H1 (cell line): ENCODE measurements at regions not wholly inside any gene's neighbourhood (a gene's known extent, or its start where the extent isn't known, plus 50 kb on each side); places are given as distances from the start of the nearest gene placed in this dataset.

Experiments
- POLR2AphosphoS5 ChIP-seq: IDR thresholded peaks from 2 replicates; pipeline ENCODE4 v1.6.1; 2011; ENCODE audit warnings: low read depth, low read length
- TCF12 ChIP-seq: IDR thresholded peaks from 2 replicates; pipeline ENCODE4 v1.6.1; 2011; ENCODE audit warnings: low read depth, mild to moderate bottlenecking, low read length

GRCh38 chr2:118565786-118566540 is 281.5 kb downstream of the EN1 start (continued):
- TF ChIP-seq TCF12 (no peak), POLR2AphosphoS5 (no peak)
